ENCODE measurements at regions not wholly inside any gene's neighbourhood (a gene's known extent, or its start where the extent isn't known, plus 50 kb on each side); places are given as distances from the start of the nearest gene placed in this dataset.

DNA sequence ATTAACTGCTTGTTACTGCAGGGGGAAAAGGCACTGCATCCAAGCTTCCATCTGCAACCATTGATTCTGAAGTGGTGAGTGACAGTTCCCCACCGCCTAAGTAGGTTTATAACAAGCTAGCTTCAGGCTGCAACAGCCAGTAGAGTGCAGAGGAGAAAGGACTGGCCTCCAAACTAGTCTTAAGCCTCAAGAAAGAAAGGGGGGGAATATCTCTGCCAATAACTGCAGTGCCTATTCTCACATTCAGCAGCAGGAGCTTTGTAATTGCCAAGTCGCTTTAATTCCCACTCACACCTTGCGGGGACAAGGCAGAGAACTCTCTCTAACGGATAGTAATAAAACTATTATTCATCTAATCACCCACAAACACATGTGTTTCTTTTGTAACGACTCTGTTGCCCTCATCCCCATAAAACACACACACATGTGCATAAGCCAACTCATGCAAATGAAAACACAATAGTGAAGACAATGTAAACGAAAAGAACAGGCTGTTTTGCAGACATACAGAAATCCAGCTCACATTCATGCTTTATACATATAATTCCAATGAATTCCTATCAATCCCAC, 1963.3 kb upstream of the PIK3C3 start:
- Histone ChIP-seq H3K27ac (ENCODE audit: low read depth) (no peak overlapping the region), H4K20me1 (replicated peaks; ENCODE audit: insufficient read depth) (no peaks in the 10 kb centered on the region), H3K79me2 (replicated peaks; ENCODE audit: insufficient read depth) (no peaks in the 10 kb centered on the region), H3F3A (replicated peaks; ENCODE audit: low read depth) (no peaks in the 10 kb centered on the region), H3K4me2 (no peak overlapping the region), H3K36me3 (ENCODE audit: insufficient read depth) (no peaks in the 10 kb centered on the region), H3K27me3 (ENCODE audit: insufficient read depth) (no peaks in the 10 kb centered on the region), H3K9me2 (ENCODE audit: insufficient read depth) (no peaks in the 10 kb centered on the region), H3K4me1 (ENCODE audit: insufficient read depth) (no peaks in the 10 kb centered on the region; the same call in 1 of the 2 replicates), H2AFZ (0 out of 2 replicates have a peak overlapping the region, but pooled peaks have one; percentile 49), H3K4me3 (no peak overlapping the region)
- DNase-seq (ENCODE audit: low spot score), result no peak
- H3K9me3 Mint-ChIP-seq, result no peaks in the 10 kb centered on the region; the same call in 2 of the 3 replicates
- H3K4me1 Mint-ChIP-seq, result peaks cover 5% of the 10 kb centered on the region; the same call in 1 of the 3 replicates
- ATAC-seq, result no peak; the same call in 2 of the 3 replicates
- H3K36me3 Mint-ChIP-seq (ENCODE audit: low read depth), result no peaks in the 10 kb centered on the region
- H3K27ac Mint-ChIP-seq, result no peak overlapping the region
- H3K27me3 Mint-ChIP-seq (ENCODE audit: insufficient read depth, low read depth, poor library complexity), result no peaks in the 10 kb centered on the region
- TF ChIP-seq EZH2phosphoT487 (IDR thresholded peaks at IDR 0.05; ENCODE audit: unreplicated experiment) (no peak), JUNB (IDR thresholded peaks at IDR 0.05; ENCODE audit: unreplicated experiment) (no peak), CREB1 (CRISPR knock-in tag; IDR thresholded peaks at IDR 0.05; ENCODE audit: low read depth) (no peak), ZNF331 (CRISPR knock-in tag; IDR thresholded peaks at IDR 0.05; ENCODE audit: low read depth) (no peak), NANOG (IDR thresholded peaks at IDR 0.05; ENCODE audit: borderline replicate concordance) (no peak), ZNF114 (CRISPR knock-in tag; IDR thresholded peaks at IDR 0.05) (no peak), STAT1 (IDR thresholded peaks at IDR 0.05; ENCODE audit: unreplicated experiment) (no peak), POLR2AphosphoS5 (IDR thresholded peaks at IDR 0.05; ENCODE audit: low read depth) (no peak), EZH2 (IDR thresholded peaks at IDR 0.05; ENCODE audit: low read depth, unreplicated experiment) (no peak)
- TF ChIP-seq, protein P1, sequence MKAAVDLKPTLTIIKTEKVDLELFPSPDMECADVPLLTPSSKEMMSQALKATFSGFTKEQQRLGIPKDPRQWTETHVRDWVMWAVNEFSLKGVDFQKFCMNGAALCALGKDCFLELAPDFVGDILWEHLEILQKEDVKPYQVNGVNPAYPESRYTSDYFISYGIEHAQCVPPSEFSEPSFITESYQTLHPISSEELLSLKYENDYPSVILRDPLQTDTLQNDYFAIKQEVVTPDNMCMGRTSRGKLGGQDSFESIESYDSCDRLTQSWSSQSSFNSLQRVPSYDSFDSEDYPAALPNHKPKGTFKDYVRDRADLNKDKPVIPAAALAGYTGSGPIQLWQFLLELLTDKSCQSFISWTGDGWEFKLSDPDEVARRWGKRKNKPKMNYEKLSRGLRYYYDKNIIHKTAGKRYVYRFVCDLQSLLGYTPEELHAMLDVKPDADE (IDR thresholded peaks at IDR 0.05), result no peak
- TF ChIP-seq, protein P2, sequence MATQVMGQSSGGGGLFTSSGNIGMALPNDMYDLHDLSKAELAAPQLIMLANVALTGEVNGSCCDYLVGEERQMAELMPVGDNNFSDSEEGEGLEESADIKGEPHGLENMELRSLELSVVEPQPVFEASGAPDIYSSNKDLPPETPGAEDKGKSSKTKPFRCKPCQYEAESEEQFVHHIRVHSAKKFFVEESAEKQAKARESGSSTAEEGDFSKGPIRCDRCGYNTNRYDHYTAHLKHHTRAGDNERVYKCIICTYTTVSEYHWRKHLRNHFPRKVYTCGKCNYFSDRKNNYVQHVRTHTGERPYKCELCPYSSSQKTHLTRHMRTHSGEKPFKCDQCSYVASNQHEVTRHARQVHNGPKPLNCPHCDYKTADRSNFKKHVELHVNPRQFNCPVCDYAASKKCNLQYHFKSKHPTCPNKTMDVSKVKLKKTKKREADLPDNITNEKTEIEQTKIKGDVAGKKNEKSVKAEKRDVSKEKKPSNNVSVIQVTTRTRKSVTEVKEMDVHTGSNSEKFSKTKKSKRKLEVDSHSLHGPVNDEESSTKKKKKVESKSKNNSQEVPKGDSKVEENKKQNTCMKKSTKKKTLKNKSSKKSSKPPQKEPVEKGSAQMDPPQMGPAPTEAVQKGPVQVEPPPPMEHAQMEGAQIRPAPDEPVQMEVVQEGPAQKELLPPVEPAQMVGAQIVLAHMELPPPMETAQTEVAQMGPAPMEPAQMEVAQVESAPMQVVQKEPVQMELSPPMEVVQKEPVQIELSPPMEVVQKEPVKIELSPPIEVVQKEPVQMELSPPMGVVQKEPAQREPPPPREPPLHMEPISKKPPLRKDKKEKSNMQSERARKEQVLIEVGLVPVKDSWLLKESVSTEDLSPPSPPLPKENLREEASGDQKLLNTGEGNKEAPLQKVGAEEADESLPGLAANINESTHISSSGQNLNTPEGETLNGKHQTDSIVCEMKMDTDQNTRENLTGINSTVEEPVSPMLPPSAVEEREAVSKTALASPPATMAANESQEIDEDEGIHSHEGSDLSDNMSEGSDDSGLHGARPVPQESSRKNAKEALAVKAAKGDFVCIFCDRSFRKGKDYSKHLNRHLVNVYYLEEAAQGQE (IDR thresholded peaks at IDR 0.05; ENCODE audit: unreplicated experiment), result no peak
- TF ChIP-seq, protein P3, sequence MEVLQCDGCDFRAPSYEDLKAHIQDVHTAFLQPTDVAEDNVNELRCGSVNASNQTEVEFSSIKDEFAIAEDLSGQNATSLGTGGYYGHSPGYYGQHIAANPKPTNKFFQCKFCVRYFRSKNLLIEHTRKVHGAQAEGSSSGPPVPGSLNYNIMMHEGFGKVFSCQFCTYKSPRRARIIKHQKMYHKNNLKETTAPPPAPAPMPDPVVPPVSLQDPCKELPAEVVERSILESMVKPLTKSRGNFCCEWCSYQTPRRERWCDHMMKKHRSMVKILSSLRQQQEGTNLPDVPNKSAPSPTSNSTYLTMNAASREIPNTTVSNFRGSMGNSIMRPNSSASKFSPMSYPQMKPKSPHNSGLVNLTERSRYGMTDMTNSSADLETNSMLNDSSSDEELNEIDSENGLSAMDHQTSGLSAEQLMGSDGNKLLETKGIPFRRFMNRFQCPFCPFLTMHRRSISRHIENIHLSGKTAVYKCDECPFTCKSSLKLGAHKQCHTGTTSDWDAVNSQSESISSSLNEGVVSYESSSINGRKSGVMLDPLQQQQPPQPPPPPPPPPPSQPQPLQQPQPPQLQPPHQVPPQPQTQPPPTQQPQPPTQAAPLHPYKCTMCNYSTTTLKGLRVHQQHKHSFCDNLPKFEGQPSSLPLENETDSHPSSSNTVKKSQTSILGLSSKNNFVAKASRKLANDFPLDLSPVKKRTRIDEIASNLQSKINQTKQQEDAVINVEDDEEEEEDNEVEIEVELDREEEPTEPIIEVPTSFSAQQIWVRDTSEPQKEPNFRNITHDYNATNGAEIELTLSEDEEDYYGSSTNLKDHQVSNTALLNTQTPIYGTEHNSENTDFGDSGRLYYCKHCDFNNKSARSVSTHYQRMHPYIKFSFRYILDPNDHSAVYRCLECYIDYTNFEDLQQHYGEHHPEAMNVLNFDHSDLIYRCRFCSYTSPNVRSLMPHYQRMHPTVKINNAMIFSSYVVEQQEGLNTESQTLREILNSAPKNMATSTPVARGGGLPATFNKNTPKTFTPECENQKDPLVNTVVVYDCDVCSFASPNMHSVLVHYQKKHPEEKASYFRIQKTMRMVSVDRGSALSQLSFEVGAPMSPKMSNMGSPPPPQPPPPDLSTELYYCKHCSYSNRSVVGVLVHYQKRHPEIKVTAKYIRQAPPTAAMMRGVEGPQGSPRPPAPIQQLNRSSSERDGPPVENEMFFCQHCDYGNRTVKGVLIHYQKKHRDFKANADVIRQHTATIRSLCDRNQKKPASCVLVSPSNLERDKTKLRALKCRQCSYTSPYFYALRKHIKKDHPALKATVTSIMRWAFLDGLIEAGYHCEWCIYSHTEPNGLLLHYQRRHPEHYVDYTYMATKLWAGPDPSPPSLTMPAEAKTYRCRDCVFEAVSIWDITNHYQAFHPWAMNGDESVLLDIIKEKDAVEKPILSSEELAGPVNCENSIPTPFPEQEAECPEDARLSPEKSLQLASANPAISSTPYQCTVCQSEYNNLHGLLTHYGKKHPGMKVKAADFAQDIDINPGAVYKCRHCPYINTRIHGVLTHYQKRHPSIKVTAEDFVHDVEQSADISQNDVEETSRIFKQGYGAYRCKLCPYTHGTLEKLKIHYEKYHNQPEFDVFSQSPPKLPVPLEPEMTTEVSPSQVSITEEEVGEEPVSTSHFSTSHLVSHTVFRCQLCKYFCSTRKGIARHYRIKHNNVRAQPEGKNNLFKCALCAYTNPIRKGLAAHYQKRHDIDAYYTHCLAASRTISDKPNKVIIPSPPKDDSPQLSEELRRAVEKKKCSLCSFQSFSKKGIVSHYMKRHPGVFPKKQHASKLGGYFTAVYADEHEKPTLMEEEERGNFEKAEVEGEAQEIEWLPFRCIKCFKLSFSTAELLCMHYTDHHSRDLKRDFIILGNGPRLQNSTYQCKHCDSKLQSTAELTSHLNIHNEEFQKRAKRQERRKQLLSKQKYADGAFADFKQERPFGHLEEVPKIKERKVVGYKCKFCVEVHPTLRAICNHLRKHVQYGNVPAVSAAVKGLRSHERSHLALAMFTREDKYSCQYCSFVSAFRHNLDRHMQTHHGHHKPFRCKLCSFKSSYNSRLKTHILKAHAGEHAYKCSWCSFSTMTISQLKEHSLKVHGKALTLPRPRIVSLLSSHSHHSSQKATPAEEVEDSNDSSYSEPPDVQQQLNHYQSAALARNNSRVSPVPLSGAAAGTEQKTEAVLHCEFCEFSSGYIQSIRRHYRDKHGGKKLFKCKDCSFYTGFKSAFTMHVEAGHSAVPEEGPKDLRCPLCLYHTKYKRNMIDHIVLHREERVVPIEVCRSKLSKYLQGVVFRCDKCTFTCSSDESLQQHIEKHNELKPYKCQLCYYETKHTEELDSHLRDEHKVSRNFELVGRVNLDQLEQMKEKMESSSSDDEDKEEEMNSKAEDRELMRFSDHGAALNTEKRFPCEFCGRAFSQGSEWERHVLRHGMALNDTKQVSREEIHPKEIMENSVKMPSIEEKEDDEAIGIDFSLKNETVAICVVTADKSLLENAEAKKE (CRISPR knock-in tag; IDR thresholded peaks at IDR 0.05), result no peak
- TF ChIP-seq, protein P4, sequence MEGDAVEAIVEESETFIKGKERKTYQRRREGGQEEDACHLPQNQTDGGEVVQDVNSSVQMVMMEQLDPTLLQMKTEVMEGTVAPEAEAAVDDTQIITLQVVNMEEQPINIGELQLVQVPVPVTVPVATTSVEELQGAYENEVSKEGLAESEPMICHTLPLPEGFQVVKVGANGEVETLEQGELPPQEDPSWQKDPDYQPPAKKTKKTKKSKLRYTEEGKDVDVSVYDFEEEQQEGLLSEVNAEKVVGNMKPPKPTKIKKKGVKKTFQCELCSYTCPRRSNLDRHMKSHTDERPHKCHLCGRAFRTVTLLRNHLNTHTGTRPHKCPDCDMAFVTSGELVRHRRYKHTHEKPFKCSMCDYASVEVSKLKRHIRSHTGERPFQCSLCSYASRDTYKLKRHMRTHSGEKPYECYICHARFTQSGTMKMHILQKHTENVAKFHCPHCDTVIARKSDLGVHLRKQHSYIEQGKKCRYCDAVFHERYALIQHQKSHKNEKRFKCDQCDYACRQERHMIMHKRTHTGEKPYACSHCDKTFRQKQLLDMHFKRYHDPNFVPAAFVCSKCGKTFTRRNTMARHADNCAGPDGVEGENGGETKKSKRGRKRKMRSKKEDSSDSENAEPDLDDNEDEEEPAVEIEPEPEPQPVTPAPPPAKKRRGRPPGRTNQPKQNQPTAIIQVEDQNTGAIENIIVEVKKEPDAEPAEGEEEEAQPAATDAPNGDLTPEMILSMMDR (conservative IDR thresholded peaks at IDR 0.05; ENCODE audit: low read depth in 2 of 2), result no peak
- H3K4me3 Mint-ChIP-seq, result no peak overlapping the region

Data from GM23338 (cell line).